ENCODE measurements at regions not wholly inside any gene's neighbourhood (a gene's known extent, or its start where the extent isn't known, plus 50 kb on each side); places are given as distances from the start of the nearest gene placed in this dataset.

- TF ChIP-seq TAF1 (IDR thresholded peaks at IDR 0.05; ENCODE audit: borderline replicate concordance, low read depth, low read length) (no peak), POLR2AphosphoS5 (IDR thresholded peaks at IDR 0.05; ENCODE audit: low read depth, low read length) (no peak)
These were observed 175.3 kb downstream of the NPIPB11 start for GRCh38 chr16:29231244-29231643.

Data from GM12892 (cell line).